ENCODE measurements at regions not wholly inside any gene's neighbourhood (a gene's known extent, or its start where the extent isn't known, plus 50 kb on each side); places are given as distances from the start of the nearest gene placed in this dataset.

DNA sequence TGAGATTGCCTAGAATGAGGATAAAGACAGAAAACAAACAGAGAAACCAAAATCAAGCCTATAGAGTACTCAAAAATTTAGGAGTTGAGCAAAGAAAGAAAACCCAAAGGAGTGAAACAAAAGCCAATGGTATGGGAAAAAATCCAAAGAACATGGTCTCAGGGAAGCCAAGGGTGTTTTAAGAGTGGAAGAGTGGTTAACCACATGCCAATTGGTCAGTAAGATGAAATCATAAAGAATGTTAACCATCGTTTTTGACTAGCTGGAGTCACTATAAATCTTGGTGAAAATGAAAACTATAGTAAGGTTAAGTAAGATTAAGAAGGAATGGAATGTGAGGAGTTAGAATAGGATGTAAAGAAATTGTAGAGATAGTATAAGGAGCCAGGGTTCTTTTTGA is 64.7 kb upstream of the RPL34 start:
- TF ChIP-seq, protein P1, sequence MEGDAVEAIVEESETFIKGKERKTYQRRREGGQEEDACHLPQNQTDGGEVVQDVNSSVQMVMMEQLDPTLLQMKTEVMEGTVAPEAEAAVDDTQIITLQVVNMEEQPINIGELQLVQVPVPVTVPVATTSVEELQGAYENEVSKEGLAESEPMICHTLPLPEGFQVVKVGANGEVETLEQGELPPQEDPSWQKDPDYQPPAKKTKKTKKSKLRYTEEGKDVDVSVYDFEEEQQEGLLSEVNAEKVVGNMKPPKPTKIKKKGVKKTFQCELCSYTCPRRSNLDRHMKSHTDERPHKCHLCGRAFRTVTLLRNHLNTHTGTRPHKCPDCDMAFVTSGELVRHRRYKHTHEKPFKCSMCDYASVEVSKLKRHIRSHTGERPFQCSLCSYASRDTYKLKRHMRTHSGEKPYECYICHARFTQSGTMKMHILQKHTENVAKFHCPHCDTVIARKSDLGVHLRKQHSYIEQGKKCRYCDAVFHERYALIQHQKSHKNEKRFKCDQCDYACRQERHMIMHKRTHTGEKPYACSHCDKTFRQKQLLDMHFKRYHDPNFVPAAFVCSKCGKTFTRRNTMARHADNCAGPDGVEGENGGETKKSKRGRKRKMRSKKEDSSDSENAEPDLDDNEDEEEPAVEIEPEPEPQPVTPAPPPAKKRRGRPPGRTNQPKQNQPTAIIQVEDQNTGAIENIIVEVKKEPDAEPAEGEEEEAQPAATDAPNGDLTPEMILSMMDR (conservative IDR thresholded peaks at IDR 0.05; ENCODE audit: low read length) = no peak
- TF ChIP-seq EZH2phosphoT487 (IDR thresholded peaks at IDR 0.05; ENCODE audit: borderline replicate concordance, low read depth, low read length) = no peak

All from OCI-LY7 (cell line).